H1 (cell line): ENCODE measurements at regions not wholly inside any gene's neighbourhood (a gene's known extent, or its start where the extent isn't known, plus 50 kb on each side); places are given as distances from the start of the nearest gene placed in this dataset.

Experiments
- CTCF ChIA-PET: fragments of 300-600 bp; sonication (Branson Sonifier 250); formaldehyde crosslinking; loops from one replicate; lab custom pipeline; 2021; ENCODE audit not compliant: partially characterized antibody; lab: Charles Lee
- POLR2A ChIA-PET: fragments of 300-600 bp; sonication (Branson Sonifier 250); formaldehyde crosslinking; loops from one replicate; lab custom pipeline; 2021; ENCODE audit warnings: inconsistent platforms; ENCODE audit not compliant: partially characterized antibody; lab: Charles Lee
- DNase-seq, 2 experiments: peaks; one replicate each; pipeline versions ENCODE4 v3.0.0 to v3.0.0-alpha.2; 2010 to 2022; ENCODE audit warnings: low spot score in 2 of 2, low read depth in 1 of 2, mixed read lengths in 1 of 2
- FAIRE-seq: peaks from 2 replicates; lab custom pipeline; 2011; peaks lifted over from hg19 to GRCh38; lab: Jason Lieb, UNC
- H2AFZ ChIP-seq: 2 replicates; pipeline ENCODE4 v1.8.1; 2012; ENCODE audit warnings: low read length, inconsistent platforms
- H2AK5ac ChIP-seq: 2 replicates; pipeline ENCODE4 v1.6.1; 2013; ENCODE audit warnings: low read depth, low read length
- H2BK120ac ChIP-seq: replicated peaks from 2 replicates; pipeline ENCODE3; 2013; ENCODE audit warnings: low read depth, low read length, inconsistent platforms
- H2BK12ac ChIP-seq: 2 replicates; pipeline ENCODE4 v1.6.1; 2013; ENCODE audit warnings: low read depth, low read length
- H2BK15ac ChIP-seq: 2 replicates; pipeline ENCODE4 v1.6.1; 2013; ENCODE audit warnings: low read length
- H2BK20ac ChIP-seq: 2 replicates; pipeline ENCODE4 v1.6.1; 2013; ENCODE audit warnings: low read length
- H2BK5ac ChIP-seq: 2 replicates; pipeline ENCODE4 v1.6.1; 2013; ENCODE audit warnings: low read depth, low read length
- H3K14ac ChIP-seq: 2 replicates; pipeline ENCODE4 v1.6.1; 2013; ENCODE audit warnings: inconsistent platforms; ENCODE audit not compliant: insufficient read length
- H3K18ac ChIP-seq: 2 replicates; pipeline ENCODE4 v1.6.1; 2013; ENCODE audit warnings: low read length; ENCODE audit errors: extremely low read depth
- H3K23ac ChIP-seq: 2 replicates; pipeline ENCODE4 v1.6.1; 2013; ENCODE audit warnings: inconsistent platforms; ENCODE audit not compliant: insufficient read length
- H3K23me2 ChIP-seq: 2 replicates; pipeline ENCODE4 v1.6.1; 2013; ENCODE audit warnings: low read depth, low read length
- H3K27ac ChIP-seq: 2 replicates; pipeline ENCODE4 v1.6.1; 2011; ENCODE audit warnings: low read depth, low read length, inconsistent platforms
- H3K27me3 ChIP-seq, 4 experiments: replicated peaks in 1 of 4; 1 replicate in 1 of 4; 2 replicates in 3 of 4; pipeline versions ENCODE4 v1.6.1 to v1.8.1; 2011 to 2013; ENCODE audit warnings: low read length in 3 of 4, mild to moderate bottlenecking in 3 of 4, inconsistent platforms in 2 of 4, mixed read lengths in 2 of 4, moderate library complexity in 1 of 4; ENCODE audit not compliant: control insufficient read depth in 3 of 4, insufficient read depth in 3 of 4; ENCODE audit errors: extremely low read depth in 1 of 4
- H3K36me3 ChIP-seq, 4 experiments: 2 replicates each; pipeline versions ENCODE4 v1.6.1 to v1.8.1; 2011 to 2013; ENCODE audit warnings: mild to moderate bottlenecking in 4 of 4, low read length in 3 of 4, moderate library complexity in 2 of 4, control low read depth in 1 of 4, inconsistent platforms in 1 of 4; ENCODE audit not compliant: insufficient read depth in 4 of 4, control insufficient read depth in 2 of 4
- H3K4ac ChIP-seq: replicated peaks from 2 replicates; pipeline ENCODE3; 2013; ENCODE audit warnings: low read length, low read depth, mixed read lengths, inconsistent platforms; ENCODE audit not compliant: insufficient read length
- H3K4me1 ChIP-seq, 4 experiments: replicated peaks in 1 of 4; 1 replicate in 1 of 4; 2 replicates in 3 of 4; pipeline versions ENCODE4 v1.6.1 to v1.8.1; 2011 to 2013; ENCODE audit warnings: low read length in 3 of 4, inconsistent platforms in 2 of 4, mixed read lengths in 1 of 4; ENCODE audit not compliant: insufficient read depth in 4 of 4, control insufficient read depth in 3 of 4
- H3K4me2 ChIP-seq, 2 experiments: 2 replicates each; pipeline versions ENCODE4 v1.6.1 to v1.8.1; 2011 to 2013; ENCODE audit warnings: low read depth in 2 of 2, low read length in 2 of 2, control low read depth in 1 of 2, inconsistent platforms in 1 of 2, mild to moderate bottlenecking in 1 of 2; ENCODE audit not compliant: insufficient read depth in 1 of 2
- H3K4me3 ChIP-seq, 4 experiments: fragments of 200-600, 300-600 bp in 1 of 4; sonication (generic), shearing (Covaris generic), sonication (Bioruptor Twin) in 1 of 4; 2 replicates each; pipeline versions ENCODE4 v1.5.1 to v1.8.1; 2011 to 2016; ENCODE audit warnings: low read length in 4 of 4, low read depth in 3 of 4, control low read depth in 2 of 4, inconsistent platforms in 2 of 4, mild to moderate bottlenecking in 2 of 4, mixed read lengths in 1 of 4, moderate library complexity in 1 of 4; ENCODE audit not compliant: insufficient read depth in 2 of 4; ENCODE audit errors: extremely low read depth in 1 of 4
- H3K56ac ChIP-seq: replicated peaks from 2 replicates; pipeline ENCODE3; 2013; ENCODE audit warnings: low read depth, mild to moderate bottlenecking, mixed read lengths, low read length, inconsistent platforms; ENCODE audit not compliant: insufficient read length
- H3K79me1 ChIP-seq: 2 replicates; pipeline ENCODE4 v1.6.1; 2013; ENCODE audit warnings: low read depth, low read length, control low read depth
- H3K79me2 ChIP-seq, 2 experiments: 2 replicates each; pipeline versions ENCODE4 v1.6.1 to v1.8.1; 2012 to 2013; ENCODE audit warnings: low read length in 2 of 2, mild to moderate bottlenecking in 2 of 2, inconsistent platforms in 1 of 2; ENCODE audit not compliant: insufficient read depth in 2 of 2, control insufficient read depth in 1 of 2
- H3K9ac ChIP-seq, 4 experiments: replicated peaks in 1 of 4; 1 replicate in 1 of 4; 2 replicates in 3 of 4; pipeline versions ENCODE4 v1.6.1 to v1.8.1; 2011 to 2013; ENCODE audit warnings: low read depth in 3 of 4, low read length in 3 of 4, control low read depth in 2 of 4, mild to moderate bottlenecking in 2 of 4, moderate library complexity in 2 of 4, inconsistent platforms in 1 of 4; ENCODE audit errors: extremely low read depth in 1 of 4
- H3K9me3 ChIP-seq, 2 experiments: 2 replicates each; pipeline versions ENCODE4 v1.6.1 to v1.8.1; 2012 to 2013; ENCODE audit warnings: mild to moderate bottlenecking in 2 of 2, moderate library complexity in 2 of 2, control low read depth in 1 of 2, inconsistent platforms in 1 of 2, low read depth in 1 of 2, low read length in 1 of 2, mixed read lengths in 1 of 2; ENCODE audit not compliant: insufficient read depth in 2 of 2
- H4K20me1 ChIP-seq, 2 experiments: replicated peaks in 1 of 2; 2 replicates each; pipeline versions ENCODE3 to v1.8.1; 2011 to 2013; ENCODE audit warnings: inconsistent platforms in 2 of 2, low read length in 2 of 2, mild to moderate bottlenecking in 1 of 2; ENCODE audit not compliant: insufficient read depth in 2 of 2, control insufficient read depth in 1 of 2
- H4K5ac ChIP-seq: 2 replicates; pipeline ENCODE4 v1.6.1; 2013; ENCODE audit warnings: low read length, low read depth, mixed read lengths, inconsistent platforms; ENCODE audit not compliant: insufficient read length
- H4K8ac ChIP-seq: 2 replicates; pipeline ENCODE4 v1.8.0; 2013; ENCODE audit warnings: mild to moderate bottlenecking, moderate library complexity, low read length, inconsistent platforms; ENCODE audit not compliant: insufficient read depth; ENCODE audit errors: extremely low read depth
- H4K91ac ChIP-seq: replicated peaks from 2 replicates; pipeline ENCODE3; 2013; ENCODE audit warnings: low read length, mixed read lengths, inconsistent platforms; ENCODE audit not compliant: insufficient read length
- BCL11A ChIP-seq, 2 experiments: IDR thresholded peaks; one replicate each; pipeline ENCODE4 v1.6.1; 2011; ENCODE audit warnings: low read depth in 2 of 2, low read length in 2 of 2, mild to moderate bottlenecking in 2 of 2
- TCF12 ChIP-seq: IDR thresholded peaks from 2 replicates; pipeline ENCODE4 v1.6.1; 2011; ENCODE audit warnings: low read depth, mild to moderate bottlenecking, low read length
- WGBS, 2 experiments: shearing (Covaris generic) in 1 of 2; methylation state at CpG; one replicate each; pipeline versions ENCODE4 v1.1.6 to v1.1.7; 2013 to 2015; ENCODE audit warnings: low lambda C conversion rate in 2 of 2, mixed read lengths in 2 of 2, inconsistent platforms in 1 of 2, low coverage in 1 of 2, missing lambda C conversion rate in 1 of 2; ENCODE audit not compliant: insufficient replicate concordance in 2 of 2, insufficient coverage in 1 of 2, insufficient read length in 1 of 2; ENCODE audit errors: extremely low coverage in 1 of 2, missing lambda C conversion rate in 1 of 2; 5-methylcytosine and 5-hydroxymethylcytosine counted together
- TF ChIP-seq, protein P1 (sequence below): IDR thresholded peaks from 2 replicates; pipeline ENCODE4 v1.6.1; 2011; ENCODE audit warnings: low read length, improper control_type of control experiment

- no peaks in the 10 kb centered on the region for H3K79me1 ChIP-seq
- no peak overlapping the region for H2AK5ac ChIP-seq
- no peak overlapping the region for H3K23ac ChIP-seq
- H3K27ac ChIP-seq = no peak overlapping the region
- H3K9ac ChIP-seq = no peak overlapping the region
- H2BK12ac ChIP-seq = no peak overlapping the region
- no peaks in the 10 kb centered on the region for H3K4me1 ChIP-seq
- H3K4me2 ChIP-seq = no peak overlapping the region
- no peak overlapping the region for H3K4me3 ChIP-seq
- H3K9me3 ChIP-seq = no peaks in the 10 kb centered on the region
- H4K8ac ChIP-seq = no peak overlapping the region
- no peak overlapping the region for H4K5ac ChIP-seq
- no peak overlapping the region for H2BK120ac ChIP-seq
- H3K23me2 ChIP-seq = no peaks in the 10 kb centered on the region
- no peak overlapping the region for H3K14ac ChIP-seq
- H4K91ac ChIP-seq = no peak overlapping the region
- POLR2A ChIA-PET = no interaction called here
- H2BK20ac ChIP-seq = no peak overlapping the region
- no peak overlapping the region for H3K18ac ChIP-seq
- peaks cover 0 to 1% (median 0%) of the 10 kb centered on the region in 4 experiments; a peak in 1 of 7 replicates for H3K27me3 ChIP-seq
- TF ChIP-seq BCL11A (IDR thresholded peaks at IDR 0.05; ENCODE audit: low read depth in 2 of 2, low read length in 2 of 2) (no peak), TCF12 (no peak)
- TF ChIP-seq, protein P1, sequence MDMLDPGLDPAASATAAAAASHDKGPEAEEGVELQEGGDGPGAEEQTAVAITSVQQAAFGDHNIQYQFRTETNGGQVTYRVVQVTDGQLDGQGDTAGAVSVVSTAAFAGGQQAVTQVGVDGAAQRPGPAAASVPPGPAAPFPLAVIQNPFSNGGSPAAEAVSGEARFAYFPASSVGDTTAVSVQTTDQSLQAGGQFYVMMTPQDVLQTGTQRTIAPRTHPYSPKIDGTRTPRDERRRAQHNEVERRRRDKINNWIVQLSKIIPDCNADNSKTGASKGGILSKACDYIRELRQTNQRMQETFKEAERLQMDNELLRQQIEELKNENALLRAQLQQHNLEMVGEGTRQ = no peak
- no peak overlapping the region for H2BK5ac ChIP-seq
- H4K20me1 ChIP-seq = no peaks in the 10 kb centered on the region
- H3K4ac ChIP-seq = no peak overlapping the region
- 95% methylated on average over 3 of the region's 3 CpGs; no CpG with 5 or more reads in 1 of the 2 experiments for WGBS, 2 experiments
- no peak overlapping the region for H2AFZ ChIP-seq
- FAIRE-seq (no peak), DNase-seq (no peak)
- no peaks in the 10 kb centered on the region for H3K36me3 ChIP-seq
- no peak overlapping the region for H3K56ac ChIP-seq
- no peak overlapping the region for H2BK15ac ChIP-seq
- CTCF ChIA-PET = interaction anchor here (0.7 to 2.3 kb wide), 5 partner anchors 161 to 477 kb away, joined by 3 to 9 read pairs (median 3); no protein-coding TSS in a partner anchor
- no peaks in the 10 kb centered on the region for H3K79me2 ChIP-seq
Observed at GRCh38 chr4:23667659-23668058, 222.2 kb downstream of the PPARGC1A start.
